ENCODE measurements at regions not wholly inside any gene's neighbourhood (a gene's known extent, or its start where the extent isn't known, plus 50 kb on each side); places are given as distances from the start of the nearest gene placed in this dataset.
"Not testable (repeated sequence)": the region's sequence is repeated elsewhere in the genome, so short reads cannot be mapped to it uniquely, and the experiment has no call there.

- no peaks in the 10 kb centered on the region for H3K36me3 ChIP-seq (ENCODE audit: control insufficient read depth, insufficient read depth, low read length, severe bottlenecking)
- DNase-seq (ENCODE audit: low read depth) = no peak
These were observed 1275.6 kb downstream of the NSUN3 start for GRCh38 chr3:95338446-95338845.

GRCh38 chr3:95341314-95341713 is 1278.5 kb downstream of the NSUN3 start:
- Histone ChIP-seq H3K9ac (ENCODE audit: low read length) (no peak overlapping the region), H3K4me3 (ENCODE audit: low read length) (no peak overlapping the region), H3K9me3 (ENCODE audit: control insufficient read depth, low read length) (no peaks in the 10 kb centered on the region), H3K36me3 (ENCODE audit: control insufficient read depth, insufficient read depth, low read length, severe bottlenecking) (no peaks in the 10 kb centered on the region), H3K27me3 (replicated peaks; ENCODE audit: control insufficient read depth, insufficient read depth, low read length) (no peaks in the 10 kb centered on the region), H3K4me1 (ENCODE audit: control insufficient read depth, insufficient read depth, low read length) (no peaks in the 10 kb centered on the region)
- DNase-seq (ENCODE audit: low read depth) = no peak

More at GRCh38 chr3:95338446-95338845, 1275.6 kb downstream of the NSUN3 start:
- Histone ChIP-seq H3K9me3 (ENCODE audit: control insufficient read depth, low read length) (no peaks in the 10 kb centered on the region), H3K4me3 (ENCODE audit: low read length) (no peak overlapping the region), H3K9ac (ENCODE audit: low read length) (no peak overlapping the region), H3K4me1 (ENCODE audit: control insufficient read depth, insufficient read depth, low read length) (no peaks in the 10 kb centered on the region), H3K27me3 (replicated peaks; ENCODE audit: control insufficient read depth, insufficient read depth, low read length) (no peaks in the 10 kb centered on the region)

- no peak for DNase-seq (ENCODE audit: low read depth)
- no peak overlapping the region for H3K9ac ChIP-seq (ENCODE audit: low read length)
These were observed 1280.4 kb downstream of the NSUN3 start for GRCh38 chr3:95343228-95343627.

GRCh38 chr3:95343767-95344166 is 1280.9 kb downstream of the NSUN3 start:
- no peaks in the 10 kb centered on the region for H3K27me3 ChIP-seq (replicated peaks; ENCODE audit: control insufficient read depth, insufficient read depth, low read length)
- no peaks in the 10 kb centered on the region for H3K36me3 ChIP-seq (ENCODE audit: control insufficient read depth, insufficient read depth, low read length, severe bottlenecking)
- no peak overlapping the region for H3K4me3 ChIP-seq (ENCODE audit: low read length)
- H3K4me1 ChIP-seq (ENCODE audit: control insufficient read depth, insufficient read depth, low read length) = no peaks in the 10 kb centered on the region
- no peak overlapping the region for H3K9ac ChIP-seq (ENCODE audit: low read length)
- no peaks in the 10 kb centered on the region for H3K9me3 ChIP-seq (ENCODE audit: control insufficient read depth, low read length)
- no peak for DNase-seq (ENCODE audit: low read depth)

More at GRCh38 chr3:95343228-95343627, 1280.4 kb downstream of the NSUN3 start:
- Histone ChIP-seq H3K36me3 (ENCODE audit: control insufficient read depth, insufficient read depth, low read length, severe bottlenecking) (no peaks in the 10 kb centered on the region), H3K4me1 (ENCODE audit: control insufficient read depth, insufficient read depth, low read length) (no peaks in the 10 kb centered on the region), H3K4me3 (ENCODE audit: low read length) (no peak overlapping the region), H3K9me3 (ENCODE audit: control insufficient read depth, low read length) (no peaks in the 10 kb centered on the region), H3K27me3 (replicated peaks; ENCODE audit: control insufficient read depth, insufficient read depth, low read length) (no peaks in the 10 kb centered on the region)

GRCh38 chr3:95347936-95348335 is 1285.1 kb downstream of the NSUN3 start:
- H3K4me3 ChIP-seq (ENCODE audit: low read length); H3K4me1 ChIP-seq (ENCODE audit: control insufficient read depth, insufficient read depth, low read length); H3K27me3 ChIP-seq (replicated peaks; ENCODE audit: control insufficient read depth, insufficient read depth, low read length); H3K9me3 ChIP-seq (ENCODE audit: control insufficient read depth, low read length); H3K36me3 ChIP-seq (ENCODE audit: control insufficient read depth, insufficient read depth, low read length, severe bottlenecking); DNase-seq (ENCODE audit: low read depth); H3K9ac ChIP-seq (ENCODE audit: low read length): not testable (repeated sequence)

- H3K4me1 ChIP-seq (ENCODE audit: control insufficient read depth, insufficient read depth, low read length) = no peaks in the 10 kb centered on the region
- H3K9me3 ChIP-seq (ENCODE audit: control insufficient read depth, low read length) = no peaks in the 10 kb centered on the region
- no peak overlapping the region for H3K9ac ChIP-seq (ENCODE audit: low read length)
- no peak for DNase-seq (ENCODE audit: low read depth)
- H3K27me3 ChIP-seq (replicated peaks; ENCODE audit: control insufficient read depth, insufficient read depth, low read length) = no peaks in the 10 kb centered on the region
- no peaks in the 10 kb centered on the region for H3K36me3 ChIP-seq (ENCODE audit: control insufficient read depth, insufficient read depth, low read length, severe bottlenecking)
- H3K4me3 ChIP-seq (ENCODE audit: low read length) = no peak overlapping the region
These were observed 1286.0 kb downstream of the NSUN3 start for GRCh38 chr3:95348879-95349278.

- H3K9me3 ChIP-seq (ENCODE audit: control insufficient read depth, low read length) = no peaks in the 10 kb centered on the region
- DNase-seq (ENCODE audit: low read depth) = no peak
- no peaks in the 10 kb centered on the region for H3K4me1 ChIP-seq (ENCODE audit: control insufficient read depth, insufficient read depth, low read length)
- no peaks in the 10 kb centered on the region for H3K27me3 ChIP-seq (replicated peaks; ENCODE audit: control insufficient read depth, insufficient read depth, low read length)
- H3K36me3 ChIP-seq (ENCODE audit: control insufficient read depth, insufficient read depth, low read length, severe bottlenecking) = no peaks in the 10 kb centered on the region
- H3K9ac ChIP-seq (ENCODE audit: low read length) = no peak overlapping the region
- H3K4me3 ChIP-seq (ENCODE audit: low read length) = no peak overlapping the region
These were observed 1287.2 kb downstream of the NSUN3 start for GRCh38 chr3:95350049-95350448.

GRCh38 chr3:95351158-95351557 is 1288.3 kb downstream of the NSUN3 start:
- DNase-seq (ENCODE audit: low read depth) = no peak
- no peaks in the 10 kb centered on the region for H3K4me1 ChIP-seq (ENCODE audit: control insufficient read depth, insufficient read depth, low read length)

GRCh38 chr3:95352471-95352870 is 1289.6 kb downstream of the NSUN3 start:
- H3K27me3 ChIP-seq (replicated peaks; ENCODE audit: control insufficient read depth, insufficient read depth, low read length) = no peaks in the 10 kb centered on the region
- DNase-seq (ENCODE audit: low read depth) = no peak
- no peaks in the 10 kb centered on the region for H3K9me3 ChIP-seq (ENCODE audit: control insufficient read depth, low read length)
- no peak overlapping the region for H3K4me3 ChIP-seq (ENCODE audit: low read length)
- no peaks in the 10 kb centered on the region for H3K36me3 ChIP-seq (ENCODE audit: control insufficient read depth, insufficient read depth, low read length, severe bottlenecking)
- no peaks in the 10 kb centered on the region for H3K4me1 ChIP-seq (ENCODE audit: control insufficient read depth, insufficient read depth, low read length)
- no peak overlapping the region for H3K9ac ChIP-seq (ENCODE audit: low read length)

More at GRCh38 chr3:95351158-95351557, 1288.3 kb downstream of the NSUN3 start:
- no peaks in the 10 kb centered on the region for H3K9me3 ChIP-seq (ENCODE audit: control insufficient read depth, low read length)
- no peak overlapping the region for H3K9ac ChIP-seq (ENCODE audit: low read length)
- no peak overlapping the region for H3K4me3 ChIP-seq (ENCODE audit: low read length)
- no peaks in the 10 kb centered on the region for H3K36me3 ChIP-seq (ENCODE audit: control insufficient read depth, insufficient read depth, low read length, severe bottlenecking)
- H3K27me3 ChIP-seq (replicated peaks; ENCODE audit: control insufficient read depth, insufficient read depth, low read length) = no peaks in the 10 kb centered on the region

GRCh38 chr3:95354489-95354888 is 1291.6 kb downstream of the NSUN3 start:
- H3K4me3 ChIP-seq (ENCODE audit: low read length) = no peak overlapping the region
- no peak for DNase-seq (ENCODE audit: low read depth)
- no peaks in the 10 kb centered on the region for H3K9me3 ChIP-seq (ENCODE audit: control insufficient read depth, low read length)
- H3K27me3 ChIP-seq (replicated peaks; ENCODE audit: control insufficient read depth, insufficient read depth, low read length) = no peaks in the 10 kb centered on the region
- no peaks in the 10 kb centered on the region for H3K4me1 ChIP-seq (ENCODE audit: control insufficient read depth, insufficient read depth, low read length)
- no peak overlapping the region for H3K9ac ChIP-seq (ENCODE audit: low read length)
- H3K36me3 ChIP-seq (ENCODE audit: control insufficient read depth, insufficient read depth, low read length, severe bottlenecking) = no peaks in the 10 kb centered on the region

GRCh38 chr3:95356764-95357501 is 1294.1 kb downstream of the NSUN3 start:
- Histone ChIP-seq H3K36me3 (ENCODE audit: control insufficient read depth, insufficient read depth, low read length, severe bottlenecking) (no peaks in the 10 kb centered on the region), H3K27me3 (replicated peaks; ENCODE audit: control insufficient read depth, insufficient read depth, low read length) (no peaks in the 10 kb centered on the region), H3K9me3 (ENCODE audit: control insufficient read depth, low read length) (no peaks in the 10 kb centered on the region), H3K4me3 (ENCODE audit: low read length) (no peak overlapping the region), H3K4me1 (ENCODE audit: control insufficient read depth, insufficient read depth, low read length) (no peaks in the 10 kb centered on the region), H3K9ac (ENCODE audit: low read length) (no peak overlapping the region)
- DNase-seq (ENCODE audit: low read depth) = no peak

Measured in adipocyte (in vitro differentiated cells).